IMR-90 (cell line): ENCODE measurements at regions not wholly inside any gene's neighbourhood (a gene's known extent, or its start where the extent isn't known, plus 50 kb on each side); places are given as distances from the start of the nearest gene placed in this dataset.

Experiments used
- ATAC-seq: fragments of 200-7000 bp; cut with Tn5 transposase; 2 replicates; pipeline ENCODE4 v1.9.1; 2020; ENCODE audit warnings: low read depth, mild to moderate bottlenecking, moderate library complexity
- BruUV-seq: library from RNA; stranded (reverse); fragments of 400-500 nt; replicated peaks from 2 replicates; lab custom pipeline; 2021; lab: Mats Ljungman, UMichigan
- CTCF ChIA-PET: fragments of 300-600 bp; formaldehyde crosslinking; extraction: SDS; loops from one replicate; lab custom pipeline; 2021; ENCODE audit warnings: antibody characterized with exemption; lab: Yijun Ruan, JAX
- POLR2A ChIA-PET: fragments of 300-600 bp; sonication (Branson Sonifier 250); formaldehyde crosslinking; loops from one replicate; lab custom pipeline; 2022; ENCODE audit warnings: antibody characterized with exemption; ENCODE audit not compliant: unreplicated experiment; lab: Charles Lee
- DNase-seq: peaks from one replicate; pipeline ENCODE4 v3.0.0; 2013
- H2AFZ ChIP-seq: replicated peaks from 2 replicates; pipeline ENCODE3; 2013; ENCODE audit warnings: low read length, mild to moderate bottlenecking; ENCODE audit not compliant: poor library complexity
- H2AK5ac ChIP-seq: 2 replicates; pipeline ENCODE4 v1.6.1; 2013; ENCODE audit warnings: low read depth, low read length, inconsistent platforms
- H2AK9ac ChIP-seq: replicated peaks from 2 replicates; pipeline ENCODE3; 2013; ENCODE audit warnings: mild to moderate bottlenecking, low read depth, low read length, moderate library complexity; ENCODE audit not compliant: poor library complexity
- H2BK120ac ChIP-seq: 2 replicates; pipeline ENCODE4 v1.6.1; 2013; ENCODE audit warnings: low read depth, low read length, inconsistent platforms
- H2BK15ac ChIP-seq: 3 replicates; pipeline ENCODE4 v1.6.1; 2013; ENCODE audit warnings: low read depth, low read length, inconsistent platforms
- H2BK20ac ChIP-seq: 2 replicates; pipeline ENCODE4 v1.6.1; 2013; ENCODE audit warnings: low read depth, mild to moderate bottlenecking, inconsistent platforms, low read length, moderate library complexity
- H2BK5ac ChIP-seq: 2 replicates; pipeline ENCODE4 v1.6.1; 2013; ENCODE audit warnings: mild to moderate bottlenecking, low read depth, low read length, inconsistent platforms; ENCODE audit not compliant: poor library complexity, severe bottlenecking
- H3K14ac ChIP-seq: replicated peaks from 2 replicates; pipeline ENCODE4 v1.6.1; 2013; ENCODE audit warnings: low read depth, low read length, inconsistent platforms
- H3K18ac ChIP-seq: 2 replicates; pipeline ENCODE4 v1.6.1; 2013; ENCODE audit warnings: low read depth, low read length, control low read depth
- H3K23ac ChIP-seq: 2 replicates; pipeline ENCODE4 v1.6.1; 2013; ENCODE audit warnings: low read depth, low read length, inconsistent platforms
- H3K27ac ChIP-seq: 2 replicates; pipeline ENCODE4 v1.5.1; 2013; ENCODE audit warnings: mild to moderate bottlenecking, control low read depth, low read length; ENCODE audit not compliant: insufficient read depth
- H3K27me3 ChIP-seq: 2 replicates; pipeline ENCODE4 v1.6.1; 2013; ENCODE audit warnings: low read length; ENCODE audit not compliant: control insufficient read depth, insufficient read depth
- H3K36me3 ChIP-seq: 2 replicates; pipeline ENCODE4 v1.6.1; 2013; ENCODE audit warnings: low read length, mixed read lengths; ENCODE audit not compliant: control insufficient read depth, insufficient read depth
- H3K4ac ChIP-seq: 2 replicates; pipeline ENCODE4 v1.6.1; 2013; ENCODE audit warnings: low read depth, low read length, inconsistent platforms
- H3K4me1 ChIP-seq: 2 replicates; pipeline ENCODE4 v1.6.1; 2013; ENCODE audit warnings: low read length, mixed read lengths; ENCODE audit not compliant: control insufficient read depth, insufficient read depth
- H3K4me2 ChIP-seq: 2 replicates; pipeline ENCODE4 v1.6.1; 2013; ENCODE audit warnings: low read depth, mild to moderate bottlenecking, control low read depth, low read length, moderate library complexity
- H3K4me3 ChIP-seq: 2 replicates; pipeline ENCODE4 v1.5.1; 2013; ENCODE audit warnings: low read depth, mild to moderate bottlenecking, control low read depth, low read length, moderate library complexity; ENCODE audit not compliant: insufficient read depth
- H3K56ac ChIP-seq: 2 replicates; pipeline ENCODE4 v1.6.1; 2013; ENCODE audit warnings: low read length, inconsistent platforms; ENCODE audit not compliant: insufficient read depth; ENCODE audit errors: extremely low read depth
- H3K79me1 ChIP-seq, 2 experiments: 2 replicates each; pipeline ENCODE4 v1.6.1; 2013; ENCODE audit warnings: low read length in 2 of 2, inconsistent platforms in 1 of 2, low read depth in 1 of 2
- H3K9ac ChIP-seq: 2 replicates; pipeline ENCODE4 v1.6.1; 2013; ENCODE audit warnings: low read depth, low read length, control low read depth
- H3K9me1 ChIP-seq: 2 replicates; pipeline ENCODE4 v1.6.1; 2013; ENCODE audit warnings: low read length, inconsistent platforms; ENCODE audit not compliant: insufficient read depth
- H3K9me3 ChIP-seq: 2 replicates; pipeline ENCODE4 v1.6.1; 2013; ENCODE audit warnings: low read length; ENCODE audit not compliant: control insufficient read depth, insufficient read depth
- H4K20me1 ChIP-seq: 2 replicates; pipeline ENCODE4 v1.6.1; 2013; ENCODE audit warnings: low read length, inconsistent platforms; ENCODE audit not compliant: insufficient read depth
- H4K5ac ChIP-seq: 2 replicates; pipeline ENCODE4 v1.6.1; 2013; ENCODE audit warnings: mild to moderate bottlenecking, low read depth, low read length, control low read depth
- H4K8ac ChIP-seq, 2 experiments: 2 replicates each; pipeline ENCODE4 v1.6.1; 2013; ENCODE audit warnings: low read depth in 2 of 2, low read length in 2 of 2, control low read depth in 1 of 2, inconsistent platforms in 1 of 2
- H4K91ac ChIP-seq: 2 replicates; pipeline ENCODE4 v1.6.1; 2013; ENCODE audit warnings: low read depth, low read length, inconsistent platforms; ENCODE audit not compliant: insufficient read depth
- ELK1 ChIP-seq: fragments of 150-350 bp; IDR thresholded peaks from 2 replicates; pipeline ENCODE4 v1.6.1; 2016; ENCODE audit warnings: low read depth, mild to moderate bottlenecking, low read length, moderate library complexity, borderline replicate concordance
- RCOR1 ChIP-seq: IDR thresholded peaks from 2 replicates; pipeline ENCODE4 v1.6.1; 2012; ENCODE audit warnings: mild to moderate bottlenecking, low read length, improper control_type of control experiment; ENCODE audit not compliant: insufficient replicate concordance
- WGBS, 2 experiments: methylation state at CpG; one replicate each; pipeline versions ENCODE4 v1.1.5 to v1.1.7; 2013; ENCODE audit warnings: missing lambda C conversion rate in 2 of 2; ENCODE audit not compliant: insufficient read length in 1 of 2; ENCODE audit errors: extremely low coverage in 2 of 2; 5-methylcytosine and 5-hydroxymethylcytosine counted together
- dilution Hi-C: fragments of 300-500 bp; cut with HindIII; formaldehyde crosslinking; loops from one replicate; pipeline ENCODE4 v1.14.3; 2018; ENCODE audit warnings: low sequenced_read_pairs; ENCODE audit not compliant: unreplicated experiment
- in situ Hi-C: fragments of 300-500 bp; cut with MboI; formaldehyde crosslinking; loops from 3 replicates; pipeline ENCODE4 v1.14.3; 2019; ENCODE audit warnings: low sequenced_read_pairs, inconsistent platforms, mixed read lengths
- intact Hi-C: fragments of 100-400 bp; cut with micrococcal nuclease; formaldehyde crosslinking; loops from 2 replicates; pipeline ENCODE4 v1.10.0; 2022

- Histone ChIP-seq H3K27ac (no peak overlapping the region), H2AK9ac (no peak overlapping the region), H3K36me3 (no peaks in the 10 kb centered on the region), H3K9ac (no peak overlapping the region), H2AK5ac (no peak overlapping the region), H4K91ac (no peak overlapping the region), H2BK5ac (no peak overlapping the region), H2BK120ac (no peak overlapping the region), H3K27me3 (no peaks in the 10 kb centered on the region), H4K5ac (no peak overlapping the region), H3K9me3 (no peaks in the 10 kb centered on the region; the same call in 1 of the 2 replicates), H2AFZ (no peak overlapping the region), H3K56ac (no peak overlapping the region), H3K79me1 (no peaks in the 10 kb centered on the region), H3K23ac (no peak overlapping the region), H3K4me1 (peaks cover 6% of the 10 kb centered on the region; the same call in 1 of the 2 replicates), H3K18ac (no peak overlapping the region), H4K20me1 (no peaks in the 10 kb centered on the region), H3K9me1 (no peaks in the 10 kb centered on the region), H4K8ac (no peak overlapping the region), H3K14ac (no peak overlapping the region), H3K4ac (no peak overlapping the region), H3K4me2 (no peak overlapping the region), H2BK20ac (no peak overlapping the region), H3K4me3 (no peak overlapping the region), H2BK15ac (no peak overlapping the region)
- intact Hi-C loops: no loop called here
- no peak for DNase-seq
- no peak for ATAC-seq
- BruUV-seq: no TSS peak
- CTCF ChIA-PET: no interaction called here
- 93% methylated on average over 4 of the region's 7 CpGs; no CpG with 5 or more reads in 1 of the 2 experiments for WGBS, 2 experiments
- in situ Hi-C loops: no loop called here
- dilution Hi-C loops: no loop called here
- TF ChIP-seq ELK1: no peak
- no peak for TF ChIP-seq RCOR1
- POLR2A ChIA-PET: no interaction called here
These were observed 261.6 kb downstream of the RPS24 start for GRCh38 chr10:78295242-78295641.
